Neural cell (in vitro differentiated cells): ENCODE measurements at regions not wholly inside any gene's neighbourhood (a gene's known extent, or its start where the extent isn't known, plus 50 kb on each side); places are given as distances from the start of the nearest gene placed in this dataset.

ENCODE experiments used
- H2AFZ ChIP-seq: fragments of 200-600, 300-800 bp; sonication (generic), shearing (Covaris generic); 2 replicates; pipeline ENCODE4 v1.6.0; 2014; ENCODE audit warnings: low read depth, mild to moderate bottlenecking, antibody characterized with exemption, low read length, moderate library complexity
- H3F3A ChIP-seq: fragments of 200-600 bp; shearing (Covaris generic); 2 replicates; pipeline ENCODE4 v1.6.1; 2016; ENCODE audit warnings: mild to moderate bottlenecking, moderate library complexity, mixed read lengths, antibody characterized with exemption, low read length; ENCODE audit not compliant: insufficient read depth, poor library complexity, severe bottlenecking
- H3K27ac ChIP-seq: fragments of 200-600, 300-800 bp; sonication (generic), shearing (Covaris generic); 2 replicates; pipeline ENCODE4 v1.5.1; 2014; ENCODE audit warnings: mild to moderate bottlenecking, low read length, moderate library complexity
- H3K27me3 ChIP-seq: fragments of 300-800, 200-600 bp; sonication (generic), shearing (Covaris generic); 2 replicates; pipeline ENCODE4 v1.6.0; 2014; ENCODE audit warnings: mild to moderate bottlenecking, low read depth, low read length, moderate library complexity; ENCODE audit not compliant: insufficient read depth
- H3K36me3 ChIP-seq: fragments of 300-800, 200-600 bp; sonication (generic), shearing (Covaris generic); 2 replicates; pipeline ENCODE4 v1.5.1; 2014; ENCODE audit warnings: mild to moderate bottlenecking, antibody characterized with exemption, low read length, moderate library complexity; ENCODE audit not compliant: insufficient read depth
- H3K4me2 ChIP-seq: fragments of 300-800, 200-600 bp; sonication (generic), shearing (Covaris generic); 2 replicates; pipeline ENCODE4 v1.6.0; 2014; ENCODE audit warnings: mild to moderate bottlenecking, low read length
- H3K4me3 ChIP-seq: fragments of 300-800, 200-600 bp; sonication (generic), shearing (Covaris generic); 2 replicates; pipeline ENCODE4 v1.5.1; 2014; ENCODE audit warnings: mild to moderate bottlenecking, low read length, moderate library complexity
- H3K79me2 ChIP-seq: fragments of 200-600 bp; shearing (Covaris generic); replicated peaks from 2 replicates; pipeline ENCODE4 v1.6.0; 2014; ENCODE audit warnings: mild to moderate bottlenecking, low read length, moderate library complexity; ENCODE audit not compliant: insufficient read depth
- H3K9ac ChIP-seq: fragments of 300-800, 200-600 bp; sonication (generic), shearing (Covaris generic); 2 replicates; pipeline ENCODE4 v1.6.1; 2016; ENCODE audit warnings: mild to moderate bottlenecking, low read length, mixed read lengths
- H3K9me2 ChIP-seq: fragments of 200-600 bp; shearing (Covaris generic); 2 replicates; pipeline ENCODE4 v1.6.1; 2016; ENCODE audit warnings: mild to moderate bottlenecking, low read length, mixed read lengths; ENCODE audit not compliant: insufficient read depth
- H3K9me3 ChIP-seq: fragments of 200-600, 300-800 bp; sonication (generic), shearing (Covaris generic); 2 replicates; pipeline ENCODE4 v1.6.1; 2016; ENCODE audit warnings: mild to moderate bottlenecking, mixed run types, low read length, moderate library complexity, mixed read lengths
- H4K20me1 ChIP-seq: fragments of 200-600 bp; shearing (Covaris generic); 2 replicates; pipeline ENCODE4 v1.6.1; 2016; ENCODE audit warnings: mild to moderate bottlenecking, mixed run types; ENCODE audit not compliant: insufficient read depth
- EP300 ChIP-seq: fragments of 450-650 bp; conservative IDR thresholded peaks from 2 replicates; pipeline ENCODE4 v1.6.1; 2014; ENCODE audit warnings: antibody characterized with exemption, mild to moderate bottlenecking, moderate library complexity; ENCODE audit not compliant: poor library complexity, severe bottlenecking
- EZH2 ChIP-seq: fragments of 200-600, 300-800 bp; shearing (Covaris generic), sonication (generic); IDR thresholded peaks from 2 replicates; pipeline ENCODE4 v1.6.1; 2014; ENCODE audit warnings: antibody characterized with exemption, low read length, borderline replicate concordance, mild to moderate bottlenecking; ENCODE audit not compliant: insufficient read depth, poor library complexity, severe bottlenecking
- MXI1 ChIP-seq: fragments of 450-650 bp; conservative IDR thresholded peaks from 2 replicates; pipeline ENCODE4 v1.6.1; 2014; ENCODE audit warnings: antibody characterized with exemption, mild to moderate bottlenecking; ENCODE audit not compliant: poor library complexity, severe bottlenecking
- POLR2AphosphoS5 ChIP-seq: IDR thresholded peaks from 2 replicates; pipeline ENCODE4 v1.6.1; 2012
- RAD21 ChIP-seq: fragments of 450-650 bp; conservative IDR thresholded peaks from 2 replicates; pipeline ENCODE4 v1.6.1; 2014; ENCODE audit warnings: antibody characterized with exemption, mild to moderate bottlenecking, moderate library complexity
- SMC3 ChIP-seq: fragments of 450-650 bp; conservative IDR thresholded peaks from 2 replicates; pipeline ENCODE4 v1.6.1; 2014; ENCODE audit warnings: antibody characterized with exemption, mild to moderate bottlenecking, moderate library complexity; ENCODE audit not compliant: poor library complexity
- TAF1 ChIP-seq: IDR thresholded peaks from 2 replicates; pipeline ENCODE4 v1.6.1; 2012; ENCODE audit warnings: low read depth
- TF ChIP-seq, protein P1 (sequence below): fragments of 450-650 bp; IDR thresholded peaks from 2 replicates; pipeline ENCODE4 v1.5.1; 2014; ENCODE audit warnings: antibody characterized with exemption, mild to moderate bottlenecking, moderate library complexity; ENCODE audit not compliant: poor library complexity, severe bottlenecking
- TF ChIP-seq, protein P2 (sequence below): IDR thresholded peaks from 2 replicates; pipeline ENCODE4 v1.6.1; 2012; ENCODE audit warnings: borderline replicate concordance

DNA sequence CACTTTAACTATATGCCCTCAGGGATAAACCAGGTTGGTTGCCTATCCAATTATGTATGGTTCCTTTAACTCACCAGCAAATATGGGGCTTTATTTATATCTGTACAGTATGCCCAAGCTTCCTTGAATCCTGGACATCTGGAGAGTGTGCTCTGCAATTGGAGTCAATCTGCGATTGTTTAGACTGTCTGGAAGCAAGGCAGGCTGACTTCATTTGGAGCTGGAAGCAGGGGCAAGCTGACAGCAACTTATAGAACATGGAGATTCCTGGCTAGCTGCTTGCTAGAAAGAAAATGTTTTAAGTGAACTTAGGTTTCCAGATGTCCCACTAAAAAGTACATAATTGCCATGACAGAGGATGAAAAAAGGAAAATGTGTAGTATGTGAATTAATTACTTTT is 63.7 kb upstream of the TPRG1 start:
- Histone ChIP-seq H2AFZ (no peak overlapping the region), H3K36me3 (no peaks in the 10 kb centered on the region), H3F3A (no peaks in the 10 kb centered on the region), H3K79me2 (no peaks in the 10 kb centered on the region), H3K4me3 (no peak overlapping the region), H3K4me2 (no peak overlapping the region), H3K27me3 (no peaks in the 10 kb centered on the region), H3K27ac (no peak overlapping the region), H3K9ac (no peak overlapping the region), H3K9me3 (no peaks in the 10 kb centered on the region), H3K9me2 (no peaks in the 10 kb centered on the region), H4K20me1 (no peaks in the 10 kb centered on the region)
- no peak for TF ChIP-seq POLR2AphosphoS5
- no peak for TF ChIP-seq MXI1
- no peak for TF ChIP-seq EZH2
- no peak for TF ChIP-seq SMC3
- TF ChIP-seq, protein P1, sequence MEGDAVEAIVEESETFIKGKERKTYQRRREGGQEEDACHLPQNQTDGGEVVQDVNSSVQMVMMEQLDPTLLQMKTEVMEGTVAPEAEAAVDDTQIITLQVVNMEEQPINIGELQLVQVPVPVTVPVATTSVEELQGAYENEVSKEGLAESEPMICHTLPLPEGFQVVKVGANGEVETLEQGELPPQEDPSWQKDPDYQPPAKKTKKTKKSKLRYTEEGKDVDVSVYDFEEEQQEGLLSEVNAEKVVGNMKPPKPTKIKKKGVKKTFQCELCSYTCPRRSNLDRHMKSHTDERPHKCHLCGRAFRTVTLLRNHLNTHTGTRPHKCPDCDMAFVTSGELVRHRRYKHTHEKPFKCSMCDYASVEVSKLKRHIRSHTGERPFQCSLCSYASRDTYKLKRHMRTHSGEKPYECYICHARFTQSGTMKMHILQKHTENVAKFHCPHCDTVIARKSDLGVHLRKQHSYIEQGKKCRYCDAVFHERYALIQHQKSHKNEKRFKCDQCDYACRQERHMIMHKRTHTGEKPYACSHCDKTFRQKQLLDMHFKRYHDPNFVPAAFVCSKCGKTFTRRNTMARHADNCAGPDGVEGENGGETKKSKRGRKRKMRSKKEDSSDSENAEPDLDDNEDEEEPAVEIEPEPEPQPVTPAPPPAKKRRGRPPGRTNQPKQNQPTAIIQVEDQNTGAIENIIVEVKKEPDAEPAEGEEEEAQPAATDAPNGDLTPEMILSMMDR: no peak
- TF ChIP-seq RAD21: no peak

- H3K27me3 ChIP-seq: no peaks in the 10 kb centered on the region
- no peak overlapping the region for H3K9ac ChIP-seq
- no peaks in the 10 kb centered on the region for H3F3A ChIP-seq
- no peak overlapping the region for H3K4me2 ChIP-seq
- H2AFZ ChIP-seq: no peak overlapping the region
- no peak overlapping the region for H3K4me3 ChIP-seq
- H3K9me2 ChIP-seq: no peaks in the 10 kb centered on the region
- no peaks in the 10 kb centered on the region for H3K9me3 ChIP-seq
- no peak overlapping the region for H3K27ac ChIP-seq
- H3K79me2 ChIP-seq: no peaks in the 10 kb centered on the region
- no peaks in the 10 kb centered on the region for H4K20me1 ChIP-seq
- no peaks in the 10 kb centered on the region for H3K36me3 ChIP-seq
- TF ChIP-seq, protein P2, sequence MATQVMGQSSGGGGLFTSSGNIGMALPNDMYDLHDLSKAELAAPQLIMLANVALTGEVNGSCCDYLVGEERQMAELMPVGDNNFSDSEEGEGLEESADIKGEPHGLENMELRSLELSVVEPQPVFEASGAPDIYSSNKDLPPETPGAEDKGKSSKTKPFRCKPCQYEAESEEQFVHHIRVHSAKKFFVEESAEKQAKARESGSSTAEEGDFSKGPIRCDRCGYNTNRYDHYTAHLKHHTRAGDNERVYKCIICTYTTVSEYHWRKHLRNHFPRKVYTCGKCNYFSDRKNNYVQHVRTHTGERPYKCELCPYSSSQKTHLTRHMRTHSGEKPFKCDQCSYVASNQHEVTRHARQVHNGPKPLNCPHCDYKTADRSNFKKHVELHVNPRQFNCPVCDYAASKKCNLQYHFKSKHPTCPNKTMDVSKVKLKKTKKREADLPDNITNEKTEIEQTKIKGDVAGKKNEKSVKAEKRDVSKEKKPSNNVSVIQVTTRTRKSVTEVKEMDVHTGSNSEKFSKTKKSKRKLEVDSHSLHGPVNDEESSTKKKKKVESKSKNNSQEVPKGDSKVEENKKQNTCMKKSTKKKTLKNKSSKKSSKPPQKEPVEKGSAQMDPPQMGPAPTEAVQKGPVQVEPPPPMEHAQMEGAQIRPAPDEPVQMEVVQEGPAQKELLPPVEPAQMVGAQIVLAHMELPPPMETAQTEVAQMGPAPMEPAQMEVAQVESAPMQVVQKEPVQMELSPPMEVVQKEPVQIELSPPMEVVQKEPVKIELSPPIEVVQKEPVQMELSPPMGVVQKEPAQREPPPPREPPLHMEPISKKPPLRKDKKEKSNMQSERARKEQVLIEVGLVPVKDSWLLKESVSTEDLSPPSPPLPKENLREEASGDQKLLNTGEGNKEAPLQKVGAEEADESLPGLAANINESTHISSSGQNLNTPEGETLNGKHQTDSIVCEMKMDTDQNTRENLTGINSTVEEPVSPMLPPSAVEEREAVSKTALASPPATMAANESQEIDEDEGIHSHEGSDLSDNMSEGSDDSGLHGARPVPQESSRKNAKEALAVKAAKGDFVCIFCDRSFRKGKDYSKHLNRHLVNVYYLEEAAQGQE: no peak
- no peak for TF ChIP-seq SMC3
- TF ChIP-seq RAD21: no peak
- no peak for TF ChIP-seq POLR2AphosphoS5
- TF ChIP-seq, protein P1: no peak
- TF ChIP-seq TAF1: no peak
- no peak for TF ChIP-seq EP300
- TF ChIP-seq MXI1: no peak
- no peak for TF ChIP-seq EZH2
These were observed 63.0 kb upstream of the TPRG1 start for GRCh38 chr3:189108735-189109134.
